Sigmoid colon (tissue), 6 donors: ENCODE measurements at regions not wholly inside any gene's neighbourhood (a gene's known extent, or its start where the extent isn't known, plus 50 kb on each side); places are given as distances from the start of the nearest gene placed in this dataset.
A peak's percentile ranks its signal among the peaks of the same experiment; 100 is the strongest.

ENCODE experiments used
- DNase-seq: peaks from one replicate; pipeline ENCODE4 v3.0.0-alpha.2; 2019
- H3K27ac ChIP-seq, 4 donors: fragments of 200-600 bp; sonication (generic); one replicate each; pipeline ENCODE4 v1.5.1; 2016 to 2019; ENCODE audit warnings: mild to moderate bottlenecking in 1 of 4
- H3K27me3 ChIP-seq, 3 donors: fragments of 200-600 bp; sonication (generic); one replicate each; pipeline ENCODE4 v1.5.1; 2019; ENCODE audit warnings: mild to moderate bottlenecking in 1 of 3
- H3K36me3 ChIP-seq, 4 donors: fragments of 200-600 bp; sonication (generic); one replicate each; pipeline ENCODE4 v1.5.1; 2016 to 2019
- H3K4me1 ChIP-seq, 4 donors: fragments of 200-600 bp; sonication (generic); one replicate each; pipeline ENCODE4 v1.5.1; 2017 to 2019
- H3K4me3 ChIP-seq, 4 donors: fragments of 200-600 bp; sonication (generic); one replicate each; pipeline ENCODE4 v1.5.1; 2017 to 2019; ENCODE audit warnings: mild to moderate bottlenecking in 2 of 4, moderate library complexity in 1 of 4
- H3K9me3 ChIP-seq, 4 donors: fragments of 200-600 bp in 3 of 4; sonication (generic) in 3 of 4; one replicate each; pipeline versions ENCODE4 v1.5.1 to v1.6.1; 2013 to 2019
- CTCF ChIP-seq, 4 experiments: fragments of 450-650 bp in 3 of 4; fragments of 200-600 bp in 1 of 4; IDR thresholded peaks; one replicate each; pipeline ENCODE4 v1.5.1; 2016 to 2019; ENCODE audit warnings: antibody characterized with exemption in 4 of 4, mild to moderate bottlenecking in 3 of 4, moderate library complexity in 2 of 4
- EP300 ChIP-seq, 4 donors: sonication (generic); formaldehyde crosslinking; IDR thresholded peaks; one replicate each; pipeline ENCODE4 v1.6.1; 2017; ENCODE audit warnings: antibody characterized with exemption in 4 of 4
- POLR2A ChIP-seq, 2 donors: fragments of 450-650 bp; IDR thresholded peaks; one replicate each; pipeline ENCODE4 v1.6.1; 2016; ENCODE audit warnings: antibody characterized with exemption in 2 of 2, mild to moderate bottlenecking in 2 of 2, moderate library complexity in 2 of 2
- POLR2AphosphoS5 ChIP-seq, 4 donors: sonication (generic); formaldehyde crosslinking; IDR thresholded peaks; one replicate each; pipeline ENCODE4 v1.6.1; 2017; ENCODE audit warnings: antibody characterized with exemption in 4 of 4
- WGBS, 2 donors: extraction: QIAGEN DNeasy Blood & Tissue Kit; methylation state at CpG; one replicate each; pipeline ENCODE4 v1.1.7; 2013; 5-methylcytosine and 5-hydroxymethylcytosine counted together
- intact Hi-C: fragments of 100-400 bp; cut with DNase I; formaldehyde crosslinking; loops from one replicate; pipeline ENCODE4 v1.15.1; 2023
- donor health status: healthy with polysubstance abuse.
- donor health status: healthy.

GRCh38 chr5:138645778-138646575 lies 70.8 kb upstream of the HSPA9 start:
- no peak for TF ChIP-seq POLR2A (IDR thresholded peaks at IDR 0.05)
- no peak for TF ChIP-seq POLR2AphosphoS5 (IDR thresholded peaks at IDR 0.05)
- no peak for DNase-seq
- H3K4me3 ChIP-seq = no peak overlapping the region
- H3K4me1 ChIP-seq = no peaks in the 10 kb centered on the region
- H3K9me3 ChIP-seq = no peaks in the 10 kb centered on the region
- intact Hi-C loops = no loop called here
- WGBS, 2 donors = 82 to 84% methylated on average over 5 of the region's 5 CpGs
- H3K27me3 ChIP-seq = no peaks in the 10 kb centered on the region
- no peak overlapping the region for H3K27ac ChIP-seq
- no peaks in the 10 kb centered on the region for H3K36me3 ChIP-seq

- no peaks in the 10 kb centered on the region for H3K27me3 ChIP-seq
- WGBS, 2 donors = 78 to 83% methylated on average over 5 of the region's 5 CpGs
- H3K27ac ChIP-seq = no peak overlapping the region
- no peaks in the 10 kb centered on the region for H3K9me3 ChIP-seq
- intact Hi-C loops = loop anchor here (5.0 kb wide), 1 partner anchor 619 kb away; no protein-coding TSS in a partner anchor
- no peak for DNase-seq
- no peaks in the 10 kb centered on the region for H3K4me1 ChIP-seq
- no peak overlapping the region for H3K4me3 ChIP-seq
- TF ChIP-seq POLR2AphosphoS5 (IDR thresholded peaks at IDR 0.05) = no peak
- TF ChIP-seq EP300 (IDR thresholded peaks at IDR 0.05) = no peak
- no peak for TF ChIP-seq CTCF (IDR thresholded peaks at IDR 0.05)
- no peak for TF ChIP-seq POLR2A (IDR thresholded peaks at IDR 0.05)
- H3K36me3 ChIP-seq = no peaks in the 10 kb centered on the region
Measured at GRCh38 chr5:138643040-138643791, 68.0 kb upstream of the HSPA9 start.

GRCh38 chr5:138641547-138642298 lies 66.5 kb upstream of the HSPA9 start:
- no peaks in the 10 kb centered on the region for H3K27me3 ChIP-seq
- H3K4me3 ChIP-seq = no peak overlapping the region
- no peaks in the 10 kb centered on the region for H3K4me1 ChIP-seq
- H3K9me3 ChIP-seq = no peaks in the 10 kb centered on the region
- TF ChIP-seq CTCF (IDR thresholded peaks at IDR 0.05) (peak in 3 of 4 experiments; percentile 27 to 46 (median 36)), POLR2AphosphoS5 (IDR thresholded peaks at IDR 0.05) (no peak)
- H3K27ac ChIP-seq = no peak overlapping the region
- intact Hi-C loops = loop anchor here (5.0 kb wide), 1 partner anchor 621 kb away; no protein-coding TSS in a partner anchor
- H3K36me3 ChIP-seq = no peaks in the 10 kb centered on the region
- 50 to 53% methylated on average over 18 of the region's 18 CpGs for WGBS, 2 donors
- no peak for DNase-seq

GRCh38 chr5:138640646-138641254 lies 65.5 kb upstream of the HSPA9 start:
- Histone ChIP-seq H3K27ac (no peak overlapping the region), H3K4me1 (peaks cover 0 to 2% (median 2%) of the 10 kb centered on the region in 4 donors), H3K36me3 (no peaks in the 10 kb centered on the region), H3K27me3 (no peaks in the 10 kb centered on the region), H3K9me3 (no peaks in the 10 kb centered on the region), H3K4me3 (no peak overlapping the region)
- no peak for DNase-seq
- WGBS, 2 donors = 78 to 89% methylated on average over 7 of the region's 7 CpGs
- intact Hi-C loops = loop anchor here (5.0 kb wide), 1 partner anchor 622 kb away; no protein-coding TSS in a partner anchor
- TF ChIP-seq POLR2AphosphoS5 (IDR thresholded peaks at IDR 0.05) (no peak), CTCF (IDR thresholded peaks at IDR 0.05) (no peak), EP300 (IDR thresholded peaks at IDR 0.05) (no peak), POLR2A (IDR thresholded peaks at IDR 0.05) (no peak)
